ENCODE measurements at regions not wholly inside any gene's neighbourhood (a gene's known extent, or its start where the extent isn't known, plus 50 kb on each side); places are given as distances from the start of the nearest gene placed in this dataset.

GRCh38 chr21:28066596-28067387 lies 925.9 kb downstream of the LTN1 start:
- TF ChIP-seq EZH2 (IDR thresholded peaks at IDR 0.05; ENCODE audit: insufficient read depth, poor library complexity, severe bottlenecking) (no peak), EZH2phosphoT487 (IDR thresholded peaks at IDR 0.05; ENCODE audit: insufficient read depth, low read depth) (no peak)

Measured in GM23248 (cell line).